Calu3 (cell line): ENCODE measurements at regions not wholly inside any gene's neighbourhood (a gene's known extent, or its start where the extent isn't known, plus 50 kb on each side); places are given as distances from the start of the nearest gene placed in this dataset.

Source experiments
- BruUV-seq: library from RNA; stranded (reverse); fragments of 400-500 nt; replicated peaks from 2 replicates; lab custom pipeline; 2021; lab: Mats Ljungman, UMichigan
- CTCF ChIA-PET: fragments of 300-600 bp; sonication (Branson Sonifier 250); formaldehyde crosslinking; loops from one replicate; lab custom pipeline; 2022; ENCODE audit warnings: antibody characterized with exemption; lab: Charles Lee
- DNase-seq: peaks from one replicate; pipeline ENCODE4 v3.0.0; 2022
- H3K27ac Mint-ChIP-seq: one replicate; pipeline ENCODE4 v1.8.0; 2022; ENCODE audit warnings: mixed read lengths; ENCODE audit not compliant: unreplicated experiment
- H3K27me3 Mint-ChIP-seq: one replicate; pipeline ENCODE4 v1.8.0; 2022; ENCODE audit warnings: mixed read lengths; ENCODE audit not compliant: unreplicated experiment
- H3K36me3 Mint-ChIP-seq: one replicate; pipeline ENCODE4 v1.8.0; 2022; ENCODE audit warnings: mild to moderate bottlenecking, moderate library complexity, mixed read lengths; ENCODE audit not compliant: insufficient read depth, unreplicated experiment
- H3K4me1 Mint-ChIP-seq: one replicate; pipeline ENCODE4 v1.8.0; 2022; ENCODE audit warnings: mild to moderate bottlenecking, low read depth, mixed read lengths; ENCODE audit not compliant: unreplicated experiment
- H3K4me3 Mint-ChIP-seq: one replicate; pipeline ENCODE4 v1.8.0; 2022; ENCODE audit warnings: mild to moderate bottlenecking, low read depth, moderate library complexity, mixed read lengths; ENCODE audit not compliant: unreplicated experiment
- H3K9me3 Mint-ChIP-seq: one replicate; pipeline ENCODE4 v1.8.0; 2022; ENCODE audit warnings: low read depth, mixed read lengths; ENCODE audit not compliant: unreplicated experiment
- CTCF ChIP-seq: fragments of 200-600 bp; IDR thresholded peaks from one replicate; pipeline ENCODE4 v1.8.0; 2022; ENCODE audit warnings: antibody characterized with exemption; ENCODE audit not compliant: unreplicated experiment
- intact Hi-C: fragments of 100-400 bp; cut with micrococcal nuclease; formaldehyde crosslinking; loops from one replicate; pipeline ENCODE4 v1.10.0; 2022; ENCODE audit not compliant: unreplicated experiment

GRCh38 chr10:127804696-127805095 is 67.7 kb downstream of the FOXI2 start:
- H3K27me3 Mint-ChIP-seq: peaks cover 89% of the 10 kb centered on the region
- no peaks in the 10 kb centered on the region for H3K9me3 Mint-ChIP-seq
- BruUV-seq: no TSS peak
- H3K4me1 Mint-ChIP-seq: no peaks in the 10 kb centered on the region
- CTCF ChIA-PET: no interaction called here
- TF ChIP-seq CTCF: no peak
- no peak overlapping the region for H3K4me3 Mint-ChIP-seq
- no peak for DNase-seq
- intact Hi-C loops: no loop called here
- H3K27ac Mint-ChIP-seq: no peak overlapping the region
- no peaks in the 10 kb centered on the region for H3K36me3 Mint-ChIP-seq

- Mint-ChIP-seq H3K36me3 (no peaks in the 10 kb centered on the region), H3K9me3 (no peaks in the 10 kb centered on the region), H3K27ac (no peak overlapping the region), H3K4me1 (no peaks in the 10 kb centered on the region), H3K4me3 (no peak overlapping the region), H3K27me3 (peaks cover 86% of the 10 kb centered on the region)
- TF ChIP-seq CTCF: no peak
- intact Hi-C loops: no loop called here
- DNase-seq: no peak
- CTCF ChIA-PET: no interaction called here
- no TSS peak for BruUV-seq
Measured at GRCh38 chr10:127805950-127806349, 69.0 kb downstream of the FOXI2 start.

- intact Hi-C loops: no loop called here
- BruUV-seq: no TSS peak
- CTCF ChIA-PET: no interaction called here
- Mint-ChIP-seq H3K9me3 (no peaks in the 10 kb centered on the region), H3K36me3 (peaks cover 5% of the 10 kb centered on the region), H3K4me3 (no peak overlapping the region), H3K27me3 (peaks cover 46% of the 10 kb centered on the region), H3K4me1 (no peaks in the 10 kb centered on the region), H3K27ac (no peak overlapping the region)
- TF ChIP-seq CTCF: no peak
- DNase-seq: no peak
Measured at GRCh38 chr10:127812041-127812440, 75.1 kb downstream of the FOXI2 start.

- CTCF ChIA-PET: interaction anchor here (1.4 kb wide), 1 partner anchor 98 kb away, joined by 7 read pairs; no protein-coding TSS in a partner anchor
- Mint-ChIP-seq H3K36me3 (peaks cover 5% of the 10 kb centered on the region), H3K27me3 (peaks cover 46% of the 10 kb centered on the region), H3K4me1 (no peaks in the 10 kb centered on the region), H3K27ac (no peak overlapping the region), H3K4me3 (no peak overlapping the region), H3K9me3 (no peaks in the 10 kb centered on the region)
- TF ChIP-seq CTCF: no peak
- no TSS peak for BruUV-seq
- intact Hi-C loops: loop anchor here (1.0 kb wide), 1 partner anchor 97 kb away; no protein-coding TSS in a partner anchor
- no peak for DNase-seq
Measured at GRCh38 chr10:127813290-127813689, 76.3 kb downstream of the FOXI2 start.
